GM12892 (cell line): ENCODE measurements at regions not wholly inside any gene's neighbourhood (a gene's known extent, or its start where the extent isn't known, plus 50 kb on each side); places are given as distances from the start of the nearest gene placed in this dataset.

Experiments
- POLR2A ChIP-seq: IDR thresholded peaks from 2 replicates; pipeline ENCODE4 v1.6.1; 2011; ENCODE audit warnings: low read depth, low read length, control low read depth
- POLR2AphosphoS5 ChIP-seq: IDR thresholded peaks from 2 replicates; pipeline ENCODE4 v1.6.1; 2011; ENCODE audit warnings: low read depth, low read length, control low read depth
- TAF1 ChIP-seq: IDR thresholded peaks from 2 replicates; pipeline ENCODE4 v1.6.1; 2011; ENCODE audit warnings: low read depth, mild to moderate bottlenecking, control low read depth, low read length, borderline replicate concordance

GRCh38 chr7:110484356-110484755, 606.6 kb upstream of the LRRN3 start:
- TF ChIP-seq POLR2A = no peak
- no peak for TF ChIP-seq POLR2AphosphoS5
- TF ChIP-seq TAF1 = no peak
